Activated T-helper 1 cell treated with anti-CD3 and anti-CD28 coated beads, Interleukin-12 subunit alpha, Interleukin-12 subunit beta, Interleukin-2, Interleukin-4 antibody, amounts not matched to agents 30 ng/mL and 10 ng/mL and 1 ng/mL, durations not matched to agents 14 hours and 24 hours and 36 hours (primary cell): ENCODE measurements at regions not wholly inside any gene's neighbourhood (a gene's known extent, or its start where the extent isn't known, plus 50 kb on each side); places are given as distances from the start of the nearest gene placed in this dataset.

Source experiments
- DNase-seq: peaks from one replicate; pipeline ENCODE4 v3.0.0; 2021; ENCODE audit warnings: low spot score
- H3K27ac Mint-ChIP-seq: one replicate; pipeline ENCODE4 v1.8.0; 2021; ENCODE audit warnings: mild to moderate bottlenecking, mixed read lengths
- H3K27me3 Mint-ChIP-seq: one replicate; pipeline ENCODE4 v1.8.0; 2022; ENCODE audit warnings: mild to moderate bottlenecking, moderate library complexity, mixed read lengths; ENCODE audit not compliant: insufficient read depth
- H3K36me3 Mint-ChIP-seq: one replicate; pipeline ENCODE4 v1.8.0; 2021; ENCODE audit warnings: low read depth, mixed read lengths
- H3K4me1 Mint-ChIP-seq: one replicate; pipeline ENCODE4 v1.8.0; 2021; ENCODE audit warnings: low read depth, mixed read lengths
- H3K4me3 Mint-ChIP-seq: one replicate; pipeline ENCODE4 v1.8.0; 2021; ENCODE audit warnings: mild to moderate bottlenecking, moderate library complexity, mixed read lengths
- H3K9me3 Mint-ChIP-seq: one replicate; pipeline ENCODE4 v1.8.0; 2021; ENCODE audit warnings: mixed read lengths
- intact Hi-C: fragments of 100-400 bp; cut with micrococcal nuclease; formaldehyde crosslinking; loops from one replicate; pipeline ENCODE4 v1.15.1; 2024

- intact Hi-C loops, result no loop called here
- Mint-ChIP-seq H3K27ac (no peak overlapping the region), H3K9me3 (no peaks in the 10 kb centered on the region), H3K27me3 (no peaks in the 10 kb centered on the region), H3K36me3 (no peaks in the 10 kb centered on the region), H3K4me1 (no peaks in the 10 kb centered on the region), H3K4me3 (no peak overlapping the region)
- DNase-seq, result no peak
Measured at GRCh38 chr6:126628125-126628524, 288.2 kb downstream of the CENPW start.

- Mint-ChIP-seq H3K27ac (no peak overlapping the region), H3K4me1 (no peaks in the 10 kb centered on the region), H3K27me3 (no peaks in the 10 kb centered on the region), H3K4me3 (no peak overlapping the region), H3K9me3 (no peaks in the 10 kb centered on the region), H3K36me3 (no peaks in the 10 kb centered on the region)
- no peak for DNase-seq
- intact Hi-C loops, result no loop called here
Measured at GRCh38 chr6:126631363-126631762, 291.4 kb downstream of the CENPW start.

GRCh38 chr6:126632271-126632670 lies 292.4 kb downstream of the CENPW start:
- Mint-ChIP-seq H3K27me3 (no peaks in the 10 kb centered on the region), H3K36me3 (no peaks in the 10 kb centered on the region), H3K9me3 (no peaks in the 10 kb centered on the region), H3K27ac (no peak overlapping the region), H3K4me3 (no peak overlapping the region), H3K4me1 (no peaks in the 10 kb centered on the region)
- DNase-seq, result no peak
- intact Hi-C loops, result no loop called here

DNA sequence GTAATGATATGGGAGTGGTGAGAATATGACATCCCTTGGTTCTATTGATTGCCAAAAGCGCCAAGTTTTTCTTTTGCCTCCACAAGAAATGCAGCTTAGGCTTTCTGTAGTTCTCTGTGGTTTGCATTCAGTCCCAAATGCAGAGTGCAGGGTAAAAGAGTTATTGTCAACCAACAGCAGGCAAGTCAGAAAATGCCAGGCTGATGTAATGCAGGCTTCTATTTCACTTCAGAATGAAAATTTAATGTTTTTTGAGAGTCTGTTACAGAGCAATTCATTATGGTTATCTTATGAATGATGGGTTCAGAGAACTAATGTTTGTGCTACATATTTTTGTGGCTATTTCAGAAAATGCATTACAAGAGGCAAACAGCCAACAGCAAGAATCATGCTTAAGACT lies 293.5 kb downstream of the CENPW start:
- intact Hi-C loops, result no loop called here
- H3K27me3 Mint-ChIP-seq, result no peaks in the 10 kb centered on the region
- no peak for DNase-seq
- no peaks in the 10 kb centered on the region for H3K9me3 Mint-ChIP-seq
- no peak overlapping the region for H3K4me3 Mint-ChIP-seq
- no peaks in the 10 kb centered on the region for H3K36me3 Mint-ChIP-seq
- H3K4me1 Mint-ChIP-seq, result no peaks in the 10 kb centered on the region
- H3K27ac Mint-ChIP-seq, result no peak overlapping the region

GRCh38 chr6:126640356-126640755 lies 300.4 kb downstream of the CENPW start:
- Mint-ChIP-seq H3K27me3 (no peaks in the 10 kb centered on the region), H3K36me3 (no peaks in the 10 kb centered on the region), H3K4me1 (no peaks in the 10 kb centered on the region), H3K27ac (no peak overlapping the region), H3K4me3 (no peak overlapping the region), H3K9me3 (no peaks in the 10 kb centered on the region)
- DNase-seq, result no peak
- intact Hi-C loops, result no loop called here

- no peak overlapping the region for H3K27ac Mint-ChIP-seq
- no peaks in the 10 kb centered on the region for H3K9me3 Mint-ChIP-seq
- no peaks in the 10 kb centered on the region for H3K4me1 Mint-ChIP-seq
- DNase-seq, result no peak
- intact Hi-C loops, result no loop called here
- H3K27me3 Mint-ChIP-seq, result no peaks in the 10 kb centered on the region
- H3K36me3 Mint-ChIP-seq, result no peaks in the 10 kb centered on the region
- H3K4me3 Mint-ChIP-seq, result no peak overlapping the region
Measured at GRCh38 chr6:126640921-126641320, 301.0 kb downstream of the CENPW start.

DNA sequence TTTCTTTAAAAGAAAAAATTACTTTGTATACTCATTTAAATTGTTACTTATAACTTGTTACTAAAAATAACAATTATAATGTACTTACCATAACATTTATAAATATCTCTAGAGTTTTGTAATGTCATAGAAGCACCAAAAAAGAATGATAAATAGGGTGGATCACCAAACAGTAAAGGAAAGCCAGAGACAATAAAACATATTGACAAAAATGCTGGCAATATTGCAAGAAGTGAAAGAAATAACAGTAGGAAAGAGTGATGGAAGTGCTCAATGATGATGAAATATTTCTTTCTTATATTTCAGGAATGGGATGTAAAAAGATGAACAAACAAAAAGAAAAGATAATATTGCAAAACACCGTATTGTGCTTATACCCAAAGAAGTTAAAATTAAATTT lies 301.7 kb downstream of the CENPW start:
- H3K4me1 Mint-ChIP-seq, result no peaks in the 10 kb centered on the region
- H3K27me3 Mint-ChIP-seq, result no peaks in the 10 kb centered on the region
- no peaks in the 10 kb centered on the region for H3K36me3 Mint-ChIP-seq
- H3K4me3 Mint-ChIP-seq, result no peak overlapping the region
- no peaks in the 10 kb centered on the region for H3K9me3 Mint-ChIP-seq
- intact Hi-C loops, result no loop called here
- DNase-seq, result no peak
- H3K27ac Mint-ChIP-seq, result no peak overlapping the region

GRCh38 chr6:126643352-126643751 lies 303.4 kb downstream of the CENPW start:
- no peak overlapping the region for H3K27ac Mint-ChIP-seq
- no peaks in the 10 kb centered on the region for H3K9me3 Mint-ChIP-seq
- no peak for DNase-seq
- no peaks in the 10 kb centered on the region for H3K36me3 Mint-ChIP-seq
- H3K27me3 Mint-ChIP-seq, result no peaks in the 10 kb centered on the region
- no peak overlapping the region for H3K4me3 Mint-ChIP-seq
- no peaks in the 10 kb centered on the region for H3K4me1 Mint-ChIP-seq
- intact Hi-C loops, result no loop called here

- no peak for DNase-seq
- Mint-ChIP-seq H3K27me3 (no peaks in the 10 kb centered on the region), H3K4me3 (no peak overlapping the region), H3K27ac (no peak overlapping the region), H3K9me3 (peaks cover 11% of the 10 kb centered on the region), H3K36me3 (no peaks in the 10 kb centered on the region), H3K4me1 (no peaks in the 10 kb centered on the region)
- intact Hi-C loops, result loop anchor here (10.0 kb wide), 1 partner anchor 656 kb away; no protein-coding TSS in a partner anchor
Measured at GRCh38 chr6:126650931-126651330, 311.0 kb downstream of the CENPW start.

GRCh38 chr6:126657561-126658175 lies 317.8 kb downstream of the CENPW start:
- Mint-ChIP-seq H3K27ac (no peak overlapping the region), H3K4me3 (no peak overlapping the region), H3K4me1 (no peaks in the 10 kb centered on the region), H3K9me3 (peaks cover 11% of the 10 kb centered on the region), H3K36me3 (no peaks in the 10 kb centered on the region), H3K27me3 (no peaks in the 10 kb centered on the region)
- DNase-seq, result no peak
- intact Hi-C loops, result loop anchor here (10.0 kb wide), 1 partner anchor 663 kb away; no protein-coding TSS in a partner anchor

DNA sequence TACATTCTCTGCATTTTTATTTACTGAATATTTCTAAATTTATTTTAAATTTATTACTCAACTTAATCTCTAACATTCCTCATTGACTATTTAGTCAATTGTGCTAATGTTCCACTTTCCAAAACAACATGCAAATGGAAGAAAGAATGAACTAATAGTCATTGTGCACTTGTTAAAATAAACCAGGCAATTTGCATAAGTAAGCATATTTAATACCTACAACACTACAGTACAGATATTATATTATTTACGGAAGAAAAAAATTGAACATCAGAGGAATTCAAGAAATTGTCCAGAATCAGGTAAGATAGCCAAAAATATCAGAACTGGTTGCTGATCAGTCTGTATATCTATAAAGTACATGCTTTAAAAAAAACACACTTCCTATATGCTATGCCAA lies 320.5 kb downstream of the CENPW start:
- no peaks in the 10 kb centered on the region for H3K4me1 Mint-ChIP-seq
- H3K4me3 Mint-ChIP-seq, result no peak overlapping the region
- no peaks in the 10 kb centered on the region for H3K36me3 Mint-ChIP-seq
- intact Hi-C loops, result no loop called here
- no peaks in the 10 kb centered on the region for H3K9me3 Mint-ChIP-seq
- H3K27ac Mint-ChIP-seq, result no peak overlapping the region
- no peak for DNase-seq
- H3K27me3 Mint-ChIP-seq, result no peaks in the 10 kb centered on the region

- intact Hi-C loops, result no loop called here
- H3K9me3 Mint-ChIP-seq, result no peaks in the 10 kb centered on the region
- no peaks in the 10 kb centered on the region for H3K27me3 Mint-ChIP-seq
Measured at GRCh38 chr6:126661646-126662045, 321.7 kb downstream of the CENPW start.

DNA sequence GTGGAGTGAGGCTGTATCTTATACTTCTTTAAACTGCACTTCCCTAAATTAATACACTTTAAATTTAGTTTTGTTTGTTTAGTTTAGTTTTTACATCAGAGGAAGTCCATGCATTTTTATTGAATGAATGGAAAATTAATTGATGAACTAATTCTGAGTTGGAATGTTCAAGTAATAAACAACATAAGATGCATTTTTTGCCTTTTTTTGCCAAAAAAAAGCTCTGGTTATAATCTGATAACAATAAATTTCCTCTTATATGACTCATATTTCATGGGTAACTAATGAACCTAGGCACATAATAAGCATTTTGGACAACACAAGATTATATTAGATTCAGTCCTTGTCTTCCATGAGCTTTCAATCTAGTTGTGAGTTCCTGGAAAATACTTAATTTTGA lies 323.1 kb downstream of the CENPW start:
- Mint-ChIP-seq H3K27ac (no peak overlapping the region), H3K36me3 (no peaks in the 10 kb centered on the region), H3K4me1 (no peaks in the 10 kb centered on the region), H3K4me3 (no peak overlapping the region), H3K9me3 (no peaks in the 10 kb centered on the region), H3K27me3 (no peaks in the 10 kb centered on the region)
- intact Hi-C loops, result no loop called here
- no peak for DNase-seq

More at GRCh38 chr6:126661646-126662045, 321.7 kb downstream of the CENPW start:
- no peak overlapping the region for H3K4me3 Mint-ChIP-seq
- H3K36me3 Mint-ChIP-seq, result no peaks in the 10 kb centered on the region
- DNase-seq, result no peak
- no peaks in the 10 kb centered on the region for H3K4me1 Mint-ChIP-seq
- H3K27ac Mint-ChIP-seq, result no peak overlapping the region

- H3K36me3 Mint-ChIP-seq, result no peaks in the 10 kb centered on the region
- DNase-seq, result no peak
- no peak overlapping the region for H3K4me3 Mint-ChIP-seq
- intact Hi-C loops, result no loop called here
- H3K9me3 Mint-ChIP-seq, result no peaks in the 10 kb centered on the region
- H3K27ac Mint-ChIP-seq, result no peak overlapping the region
- no peaks in the 10 kb centered on the region for H3K27me3 Mint-ChIP-seq
- no peaks in the 10 kb centered on the region for H3K4me1 Mint-ChIP-seq
Measured at GRCh38 chr6:126664271-126664670, 324.4 kb downstream of the CENPW start.
